Heart left ventricle (tissue), 13 donors: ENCODE measurements at regions not wholly inside any gene's neighbourhood (a gene's known extent, or its start where the extent isn't known, plus 50 kb on each side); places are given as distances from the start of the nearest gene placed in this dataset.

Source experiments
- POLR2A ChIP-seq, 2 donors: fragments of 450-650 bp; IDR thresholded peaks; one replicate each; pipeline ENCODE4 v1.6.1; 2017; ENCODE audit warnings: antibody characterized with exemption in 2 of 2, mild to moderate bottlenecking in 2 of 2, moderate library complexity in 2 of 2
- TF ChIP-seq, protein P1 (sequence below), 12 donors: fragments of 200-600 bp; sonication (generic) in 4 of 12; IDR thresholded peaks; one replicate each; pipeline versions ENCODE4 v1.5.0 to v1.8.0; 2018 to 2022; ENCODE audit warnings: antibody characterized with exemption in 12 of 12, mild to moderate bottlenecking in 5 of 12
- donor health status: ischemic (EF 13 %, LVEDD 7.1; RV severe dilation, severe dysfunction).
- donor health status: DM: no; HTN: yes; CAD: no.
- donor health status: DM: no; HTN: no; CAD: no.
- donor health status: ischemic (EF 25% LVEDD 6.9; RV normal size, moderate dysfunction).
- donor health status: ischemic (EF 25% LVEDD 5.7; RV mildly dilated, moderate dysfunction).
- donor health status: ischemic (EF 35%, LVEDD 5.7; RV mildly dilated, moderate dysfunction).
- donor health status: nonischemic (EF 11% LVEDD 7.7; RV severe dilation, severe dysfunction).
- donor health status: DM: yes; HTN: yes; CAD: no.
- donor health status: PGD.
- donor health status: ischemic (EF 29% LVEDD 5.4; RV normal size, mild dysfunction).
- donor health status: nonischemic (EF 23%, LVEDD 6.1; RV moderate dilation, normal function).

DNA sequence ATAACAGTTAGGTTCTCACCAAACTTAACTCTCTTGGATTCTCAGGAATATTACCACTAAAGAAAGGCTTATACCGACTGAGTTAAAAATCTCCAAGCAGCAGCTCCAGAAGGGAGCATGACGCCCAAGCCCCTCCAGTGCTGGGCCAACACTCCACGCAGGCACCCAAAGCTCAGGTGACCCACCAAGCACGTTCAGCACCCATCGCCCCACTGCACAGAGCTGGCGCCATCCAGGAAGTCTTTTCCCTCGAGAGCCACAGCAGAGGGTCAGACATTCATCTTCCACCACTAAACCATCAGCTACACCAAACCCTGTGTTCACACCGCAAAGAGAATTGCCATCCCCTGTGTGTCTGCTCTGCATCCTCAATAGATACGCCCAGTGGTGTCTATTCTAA lies 65.7 kb downstream of the SOX1 start:
- TF ChIP-seq, protein P1, sequence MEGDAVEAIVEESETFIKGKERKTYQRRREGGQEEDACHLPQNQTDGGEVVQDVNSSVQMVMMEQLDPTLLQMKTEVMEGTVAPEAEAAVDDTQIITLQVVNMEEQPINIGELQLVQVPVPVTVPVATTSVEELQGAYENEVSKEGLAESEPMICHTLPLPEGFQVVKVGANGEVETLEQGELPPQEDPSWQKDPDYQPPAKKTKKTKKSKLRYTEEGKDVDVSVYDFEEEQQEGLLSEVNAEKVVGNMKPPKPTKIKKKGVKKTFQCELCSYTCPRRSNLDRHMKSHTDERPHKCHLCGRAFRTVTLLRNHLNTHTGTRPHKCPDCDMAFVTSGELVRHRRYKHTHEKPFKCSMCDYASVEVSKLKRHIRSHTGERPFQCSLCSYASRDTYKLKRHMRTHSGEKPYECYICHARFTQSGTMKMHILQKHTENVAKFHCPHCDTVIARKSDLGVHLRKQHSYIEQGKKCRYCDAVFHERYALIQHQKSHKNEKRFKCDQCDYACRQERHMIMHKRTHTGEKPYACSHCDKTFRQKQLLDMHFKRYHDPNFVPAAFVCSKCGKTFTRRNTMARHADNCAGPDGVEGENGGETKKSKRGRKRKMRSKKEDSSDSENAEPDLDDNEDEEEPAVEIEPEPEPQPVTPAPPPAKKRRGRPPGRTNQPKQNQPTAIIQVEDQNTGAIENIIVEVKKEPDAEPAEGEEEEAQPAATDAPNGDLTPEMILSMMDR (IDR thresholded peaks at IDR 0.05) = no peak
- TF ChIP-seq POLR2A (IDR thresholded peaks at IDR 0.05) = no peak
